ENCODE measurements at regions not wholly inside any gene's neighbourhood (a gene's known extent, or its start where the extent isn't known, plus 50 kb on each side); places are given as distances from the start of the nearest gene placed in this dataset.
"Not testable (repeated sequence)": the region's sequence is repeated elsewhere in the genome, so short reads cannot be mapped to it uniquely, and the experiment has no call there.

- not testable (repeated sequence) for TF ChIP-seq CTCF, EP300 (IDR thresholded peaks at IDR 0.05)
Observed at GRCh38 chrX:63204266-63205074, 146.7 kb downstream of the SPIN4 start.
